ENCODE measurements at regions not wholly inside any gene's neighbourhood (a gene's known extent, or its start where the extent isn't known, plus 50 kb on each side); places are given as distances from the start of the nearest gene placed in this dataset.

GRCh38 chr7:68147614-68148238, 1151.1 kb downstream of the TYW1 start:
- no peak overlapping the region for H2AFZ ChIP-seq (ENCODE audit: low read depth, low read length)
- H3K4me1 ChIP-seq (ENCODE audit: insufficient read depth, low read length), result no peaks in the 10 kb centered on the region
- H3K79me2 ChIP-seq (ENCODE audit: insufficient read depth, low read length), result no peaks in the 10 kb centered on the region
- H3K27ac ChIP-seq (ENCODE audit: low read depth, low read length), result no peak overlapping the region
- Mint-ChIP-seq H3K9me3 (ENCODE audit: unreplicated experiment) (peaks cover 13% of the 10 kb centered on the region), H3K27me3 (ENCODE audit: low read depth, unreplicated experiment) (no peaks in the 10 kb centered on the region), H3K36me3 (ENCODE audit: low read depth, unreplicated experiment) (no peaks in the 10 kb centered on the region), H3K4me3 (ENCODE audit: unreplicated experiment) (no peak overlapping the region), H3K4me1 (ENCODE audit: low read depth, unreplicated experiment) (no peaks in the 10 kb centered on the region), H3K27ac (ENCODE audit: unreplicated experiment) (no peak overlapping the region)
- no peaks in the 10 kb centered on the region for H3K9me3 ChIP-seq (ENCODE audit: insufficient read depth, low read depth, low read length)
- no peaks in the 10 kb centered on the region for H3K36me3 ChIP-seq (ENCODE audit: insufficient read depth, low read length)
- no peak overlapping the region for H3K9ac ChIP-seq (ENCODE audit: low read length)
- H3K4me2 ChIP-seq (ENCODE audit: low read length), result no peak overlapping the region
- no peaks in the 10 kb centered on the region for H3K27me3 ChIP-seq (ENCODE audit: insufficient read depth, low read length)
- no peak for FAIRE-seq
- H4K20me1 ChIP-seq (ENCODE audit: insufficient read depth, low read length), result no peaks in the 10 kb centered on the region
- H3K4me3 ChIP-seq (ENCODE audit: insufficient read depth, low read depth, low read length), result no peak overlapping the region
- TF ChIP-seq CTCF (IDR thresholded peaks at IDR 0.05; ENCODE audit: insufficient read depth, low read depth, low read length), result no peak
- DNase-seq (ENCODE audit: low read depth), result no peak

GRCh38 chr7:68148440-68148839, 1151.8 kb downstream of the TYW1 start:
- no peak overlapping the region for H2AFZ ChIP-seq (ENCODE audit: low read depth, low read length)
- no peak overlapping the region for H3K27ac ChIP-seq (ENCODE audit: low read depth, low read length)
- no peaks in the 10 kb centered on the region for H3K27me3 Mint-ChIP-seq (ENCODE audit: low read depth, unreplicated experiment)
- no peak for DNase-seq (ENCODE audit: low read depth)
- H3K4me1 Mint-ChIP-seq (ENCODE audit: low read depth, unreplicated experiment), result no peaks in the 10 kb centered on the region
- no peaks in the 10 kb centered on the region for H3K4me1 ChIP-seq (ENCODE audit: insufficient read depth, low read length)
- no peaks in the 10 kb centered on the region for H3K36me3 ChIP-seq (ENCODE audit: insufficient read depth, low read length)
- no peaks in the 10 kb centered on the region for H3K9me3 ChIP-seq (ENCODE audit: insufficient read depth, low read depth, low read length)
- no peak overlapping the region for H3K9ac ChIP-seq (ENCODE audit: low read length)
- peaks cover 13% of the 10 kb centered on the region for H3K9me3 Mint-ChIP-seq (ENCODE audit: unreplicated experiment)
- no peak overlapping the region for H3K4me3 ChIP-seq (ENCODE audit: insufficient read depth, low read depth, low read length)
- no peaks in the 10 kb centered on the region for H3K27me3 ChIP-seq (ENCODE audit: insufficient read depth, low read length)
- H4K20me1 ChIP-seq (ENCODE audit: insufficient read depth, low read length), result no peaks in the 10 kb centered on the region
- FAIRE-seq, result no peak
- no peaks in the 10 kb centered on the region for H3K79me2 ChIP-seq (ENCODE audit: insufficient read depth, low read length)
- no peak overlapping the region for H3K4me3 Mint-ChIP-seq (ENCODE audit: unreplicated experiment)
- H3K4me2 ChIP-seq (ENCODE audit: low read length), result no peak overlapping the region
- TF ChIP-seq CTCF (IDR thresholded peaks at IDR 0.05; ENCODE audit: insufficient read depth, low read depth, low read length) (no peak), EZH2 (IDR thresholded peaks at IDR 0.05; ENCODE audit: insufficient read depth, low read length) (no peak)
- H3K27ac Mint-ChIP-seq (ENCODE audit: unreplicated experiment), result no peak overlapping the region
- H3K36me3 Mint-ChIP-seq (ENCODE audit: low read depth, unreplicated experiment), result no peaks in the 10 kb centered on the region

- no peak overlapping the region for H2AFZ ChIP-seq (ENCODE audit: low read depth, low read length)
- H3K9ac ChIP-seq (ENCODE audit: low read length), result no peak overlapping the region
- FAIRE-seq, result no peak
- no peaks in the 10 kb centered on the region for H4K20me1 ChIP-seq (ENCODE audit: insufficient read depth, low read length)
- TF ChIP-seq CTCF (IDR thresholded peaks at IDR 0.05; ENCODE audit: insufficient read depth, low read depth, low read length), result no peak
- TF ChIP-seq EZH2 (IDR thresholded peaks at IDR 0.05; ENCODE audit: insufficient read depth, low read length), result no peak
- H3K36me3 ChIP-seq (ENCODE audit: insufficient read depth, low read length), result no peaks in the 10 kb centered on the region
- no peaks in the 10 kb centered on the region for H3K4me1 Mint-ChIP-seq (ENCODE audit: low read depth, unreplicated experiment)
- no peaks in the 10 kb centered on the region for H3K4me1 ChIP-seq (ENCODE audit: insufficient read depth, low read length)
- H3K79me2 ChIP-seq (ENCODE audit: insufficient read depth, low read length), result no peaks in the 10 kb centered on the region
- H3K4me2 ChIP-seq (ENCODE audit: low read length), result no peak overlapping the region
- H3K4me3 Mint-ChIP-seq (ENCODE audit: unreplicated experiment), result no peak overlapping the region
- peaks cover 8% of the 10 kb centered on the region for H3K9me3 Mint-ChIP-seq (ENCODE audit: unreplicated experiment)
- H3K27ac Mint-ChIP-seq (ENCODE audit: unreplicated experiment), result no peak overlapping the region
- no peaks in the 10 kb centered on the region for H3K27me3 ChIP-seq (ENCODE audit: insufficient read depth, low read length)
- no peak overlapping the region for H3K4me3 ChIP-seq (ENCODE audit: insufficient read depth, low read depth, low read length)
- no peaks in the 10 kb centered on the region for H3K36me3 Mint-ChIP-seq (ENCODE audit: low read depth, unreplicated experiment)
- no peaks in the 10 kb centered on the region for H3K27me3 Mint-ChIP-seq (ENCODE audit: low read depth, unreplicated experiment)
- DNase-seq (ENCODE audit: low read depth), result no peak
- no peak overlapping the region for H3K27ac ChIP-seq (ENCODE audit: low read depth, low read length)
- H3K9me3 ChIP-seq (ENCODE audit: insufficient read depth, low read depth, low read length), result no peaks in the 10 kb centered on the region
Observed at GRCh38 chr7:68152205-68152604, 1155.6 kb downstream of the TYW1 start.

All from astrocyte (in vitro differentiated cells and primary cell).